Loucy (cell line): ENCODE measurements at regions not wholly inside any gene's neighbourhood (a gene's known extent, or its start where the extent isn't known, plus 50 kb on each side); places are given as distances from the start of the nearest gene placed in this dataset.

Experiments
- CTCF ChIP-seq: fragments of 200-600 bp; sonication (generic); conservative IDR thresholded peaks from 2 replicates; pipeline ENCODE4 v1.5.1; 2014; ENCODE audit warnings: mild to moderate bottlenecking, antibody characterized with exemption, low read length
- EZH2phosphoT487 ChIP-seq: fragments of 200-600 bp; IDR thresholded peaks from 2 replicates; pipeline ENCODE4 v1.6.1; 2018; ENCODE audit warnings: antibody characterized with exemption, mild to moderate bottlenecking, moderate library complexity, borderline replicate concordance

GRCh38 chr5:34552686-34553085 lies 103.4 kb upstream of the RAI14 start:
- TF ChIP-seq CTCF: no peak
- TF ChIP-seq EZH2phosphoT487: no peak
